Gastrocnemius medialis (tissue), 4 donors: ENCODE measurements at regions not wholly inside any gene's neighbourhood (a gene's known extent, or its start where the extent isn't known, plus 50 kb on each side); places are given as distances from the start of the nearest gene placed in this dataset.

Experiments used
- ATAC-seq, 2 donors: fragments of 150-250 bp; one replicate each; pipeline ENCODE4 v1.9.1; 2016
- DNase-seq, 2 donors: peaks; one replicate each; pipeline ENCODE4 v3.0.0-alpha.2; 2019
- H3K27ac ChIP-seq, 4 donors: fragments of 200-600 bp; sonication (generic); 1 replicate in 1 of 4; 2 replicates in 3 of 4; pipeline ENCODE4 v1.5.1; 2016 to 2018; ENCODE audit warnings: mild to moderate bottlenecking in 2 of 4, moderate library complexity in 1 of 4
- H3K27me3 ChIP-seq, 3 donors: fragments of 200-600 bp; sonication (generic) in 2 of 3; 1 replicate in 1 of 3; 2 replicates in 2 of 3; pipeline versions ENCODE4 v1.5.1 to v1.6.0; 2016 to 2019; ENCODE audit warnings: mild to moderate bottlenecking in 1 of 3, moderate library complexity in 1 of 3
- H3K36me3 ChIP-seq, 2 donors: fragments of 200-600 bp; sonication (generic) in 1 of 2; one replicate each; pipeline ENCODE4 v1.5.1; 2017 to 2018
- H3K4me1 ChIP-seq, 2 donors: fragments of 200-600 bp; sonication (generic) in 1 of 2; one replicate each; pipeline ENCODE4 v1.5.1; 2016 to 2017; ENCODE audit warnings: mild to moderate bottlenecking in 2 of 2
- H3K4me3 ChIP-seq, 4 donors: fragments of 200-600 bp; sonication (generic) in 3 of 4; 1 replicate in 1 of 4; 2 replicates in 3 of 4; pipeline ENCODE4 v1.5.1; 2016 to 2019; ENCODE audit warnings: mild to moderate bottlenecking in 2 of 4
- H3K9me3 ChIP-seq, 3 donors: fragments of 200-600 bp; sonication (generic) in 2 of 3; 1 replicate in 1 of 3; 2 replicates in 2 of 3; pipeline ENCODE4 v1.5.1; 2016 to 2019
- POLR2A ChIP-seq, 2 donors: fragments of 450-650 bp; IDR thresholded peaks; one replicate each; pipeline ENCODE4 v1.6.1; 2017; ENCODE audit warnings: antibody characterized with exemption in 2 of 2, mild to moderate bottlenecking in 2 of 2, moderate library complexity in 2 of 2
- in situ Hi-C, 4 donors: fragments of 200-750 bp; cut with MboI; loops; one replicate each; pipeline versions ENCODE4 v1.15.0 to v1.8.0; 2017; ENCODE audit warnings: low sequenced_read_pairs in 4 of 4
- intact Hi-C: fragments of 100-400 bp; cut with DNase I; formaldehyde crosslinking; loops from one replicate; pipeline ENCODE4 v1.15.1; 2023; ENCODE audit warnings: low total_unique reads
- TF ChIP-seq, protein P1 (sequence below), 5 experiments: fragments of 450-650 bp in 3 of 5; fragments of 200-600 bp in 2 of 5; sonication (generic) in 2 of 5; IDR thresholded peaks in 4 of 5; conservative IDR thresholded peaks in 1 of 5; 1 replicate in 4 of 5; 2 replicates in 1 of 5; pipeline ENCODE4 v1.5.1; 2016 to 2019; ENCODE audit warnings: antibody characterized with exemption in 5 of 5, mild to moderate bottlenecking in 3 of 5, moderate library complexity in 3 of 5

DNA sequence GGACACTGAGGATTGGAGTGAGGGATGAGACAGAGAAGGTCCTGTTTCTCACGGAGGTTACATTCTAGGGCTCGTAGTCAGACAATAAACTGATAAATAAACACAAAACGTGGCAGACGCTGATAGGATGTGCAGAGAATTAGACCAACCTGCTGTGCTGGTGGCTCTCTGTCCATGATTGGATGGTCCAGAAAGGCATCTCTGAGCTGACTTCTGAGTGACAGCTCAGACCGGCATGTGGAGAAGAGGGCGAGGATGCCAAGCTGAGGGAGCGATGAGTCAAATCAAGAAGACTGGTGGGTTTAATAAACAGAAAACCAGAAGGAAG is 132.3 kb upstream of the TAF11L2 start:
- intact Hi-C loops, result no loop called here

DNA sequence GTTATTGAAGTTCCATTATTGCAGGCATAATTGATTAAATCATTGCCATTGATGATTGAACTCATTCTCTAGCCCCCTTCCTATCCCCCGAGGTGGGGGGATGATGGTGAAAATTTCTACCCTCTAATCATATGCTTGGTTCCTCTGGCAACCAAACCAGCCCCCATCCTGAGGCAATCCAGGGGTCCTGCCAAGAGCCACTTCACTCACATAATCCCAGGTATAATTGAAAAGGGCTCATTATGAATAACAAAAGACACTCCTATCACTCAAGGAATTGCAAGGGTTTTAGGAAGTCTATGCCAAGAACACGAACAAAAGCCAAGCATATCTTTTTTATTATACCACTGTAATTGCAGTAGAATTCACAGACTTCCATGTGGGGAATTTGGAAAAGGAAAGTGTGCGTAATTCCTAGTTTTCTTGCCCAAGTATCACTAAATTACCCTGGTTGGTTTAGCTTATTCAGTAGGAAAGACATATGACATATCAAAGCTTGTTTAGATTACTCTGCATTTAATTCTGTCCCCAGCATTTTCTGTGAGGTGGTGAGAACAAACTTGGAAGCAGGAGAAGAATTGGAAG is 130.7 kb upstream of the TAF11L2 start:
- intact Hi-C loops (no loop called here), in situ Hi-C loops (no loop called here)
- H3K4me1 ChIP-seq, result no peaks in the 10 kb centered on the region

More for the DNA sequence above, 132.3 kb upstream of the TAF11L2 start:
- TF ChIP-seq POLR2A (IDR thresholded peaks at IDR 0.05), result no peak
- TF ChIP-seq, protein P1, sequence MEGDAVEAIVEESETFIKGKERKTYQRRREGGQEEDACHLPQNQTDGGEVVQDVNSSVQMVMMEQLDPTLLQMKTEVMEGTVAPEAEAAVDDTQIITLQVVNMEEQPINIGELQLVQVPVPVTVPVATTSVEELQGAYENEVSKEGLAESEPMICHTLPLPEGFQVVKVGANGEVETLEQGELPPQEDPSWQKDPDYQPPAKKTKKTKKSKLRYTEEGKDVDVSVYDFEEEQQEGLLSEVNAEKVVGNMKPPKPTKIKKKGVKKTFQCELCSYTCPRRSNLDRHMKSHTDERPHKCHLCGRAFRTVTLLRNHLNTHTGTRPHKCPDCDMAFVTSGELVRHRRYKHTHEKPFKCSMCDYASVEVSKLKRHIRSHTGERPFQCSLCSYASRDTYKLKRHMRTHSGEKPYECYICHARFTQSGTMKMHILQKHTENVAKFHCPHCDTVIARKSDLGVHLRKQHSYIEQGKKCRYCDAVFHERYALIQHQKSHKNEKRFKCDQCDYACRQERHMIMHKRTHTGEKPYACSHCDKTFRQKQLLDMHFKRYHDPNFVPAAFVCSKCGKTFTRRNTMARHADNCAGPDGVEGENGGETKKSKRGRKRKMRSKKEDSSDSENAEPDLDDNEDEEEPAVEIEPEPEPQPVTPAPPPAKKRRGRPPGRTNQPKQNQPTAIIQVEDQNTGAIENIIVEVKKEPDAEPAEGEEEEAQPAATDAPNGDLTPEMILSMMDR (IDR thresholded peaks at IDR 0.05 in 4 of 5, conservative IDR thresholded peaks at IDR 0.05 in 1 of 5), result no peak
- ATAC-seq (no peak), DNase-seq (no peak)
- no peak overlapping the region for H3K4me3 ChIP-seq
- H3K4me1 ChIP-seq, result no peaks in the 10 kb centered on the region
- no peaks in the 10 kb centered on the region for H3K27me3 ChIP-seq
- no peaks in the 10 kb centered on the region for H3K36me3 ChIP-seq
- in situ Hi-C loops, result no loop called here
- H3K27ac ChIP-seq, result no peak overlapping the region
- no peaks in the 10 kb centered on the region for H3K9me3 ChIP-seq

DNA sequence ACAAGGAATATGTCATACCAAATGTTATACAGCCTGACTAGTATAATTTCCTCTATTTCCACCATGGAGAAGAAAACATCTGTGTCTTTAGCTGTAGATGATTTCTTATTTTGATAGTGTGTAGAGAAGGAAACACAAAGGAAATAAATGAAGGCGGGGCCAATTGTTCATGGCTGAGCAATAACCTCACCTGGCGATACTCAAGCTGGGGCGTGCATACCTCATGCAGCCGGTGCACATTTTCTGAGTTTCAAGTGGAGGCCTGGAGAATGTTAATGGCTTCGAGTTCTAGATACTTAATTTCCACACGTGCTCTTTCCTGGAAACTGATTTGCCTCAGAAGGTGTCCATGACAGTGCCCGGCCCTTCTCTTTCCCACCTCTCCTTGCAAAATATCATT is 127.4 kb upstream of the TAF11L2 start:
- DNase-seq (no peak), ATAC-seq (no peak)
- intact Hi-C loops (no loop called here), in situ Hi-C loops (no loop called here)
- TF ChIP-seq, protein P1 (IDR thresholded peaks at IDR 0.05 in 4 of 5, conservative IDR thresholded peaks at IDR 0.05 in 1 of 5), result no peak
- TF ChIP-seq POLR2A (IDR thresholded peaks at IDR 0.05), result no peak
- Histone ChIP-seq H3K4me3 (no peak overlapping the region), H3K27me3 (no peaks in the 10 kb centered on the region), H3K27ac (no peak overlapping the region), H3K9me3 (no peaks in the 10 kb centered on the region), H3K4me1 (no peaks in the 10 kb centered on the region), H3K36me3 (no peaks in the 10 kb centered on the region)

More for the DNA sequence above, 130.7 kb upstream of the TAF11L2 start:
- H3K27me3 ChIP-seq, result no peaks in the 10 kb centered on the region
- ATAC-seq (no peak), DNase-seq (no peak)
- H3K9me3 ChIP-seq, result no peaks in the 10 kb centered on the region
- H3K36me3 ChIP-seq, result no peaks in the 10 kb centered on the region
- H3K27ac ChIP-seq, result no peak overlapping the region
- H3K4me3 ChIP-seq, result no peak overlapping the region
- TF ChIP-seq, protein P1 (IDR thresholded peaks at IDR 0.05 in 4 of 5, conservative IDR thresholded peaks at IDR 0.05 in 1 of 5), result no peak
- no peak for TF ChIP-seq POLR2A (IDR thresholded peaks at IDR 0.05)

DNA sequence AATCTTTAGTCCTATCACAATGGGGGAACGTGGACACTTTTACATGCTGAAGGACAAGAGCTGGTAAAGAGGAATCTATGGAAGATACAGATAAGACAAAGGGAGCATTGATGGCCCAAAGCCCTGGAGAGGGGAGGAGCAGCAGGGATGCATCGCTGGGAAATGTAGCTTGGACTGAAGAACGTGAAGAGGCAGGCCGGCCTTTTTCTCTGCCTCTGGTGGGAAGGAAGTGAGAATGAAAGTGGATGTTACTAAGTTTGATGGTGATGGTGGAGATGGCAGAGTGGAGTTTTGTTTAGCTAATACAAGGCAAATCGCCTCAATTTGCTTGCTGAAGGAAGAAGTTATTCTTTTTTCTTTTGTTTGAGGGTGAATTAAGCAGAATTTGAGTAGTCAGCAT is 124.6 kb upstream of the TAF11L2 start:
- DNase-seq, result no peak
- ATAC-seq, result no peak
- H3K27me3 ChIP-seq, result no peaks in the 10 kb centered on the region
- in situ Hi-C loops, result no loop called here
- H3K9me3 ChIP-seq, result no peaks in the 10 kb centered on the region
- intact Hi-C loops, result no loop called here
- H3K4me1 ChIP-seq, result no peaks in the 10 kb centered on the region
- H3K36me3 ChIP-seq, result no peaks in the 10 kb centered on the region
- no peak for TF ChIP-seq POLR2A (IDR thresholded peaks at IDR 0.05)
- TF ChIP-seq, protein P1 (IDR thresholded peaks at IDR 0.05 in 4 of 5, conservative IDR thresholded peaks at IDR 0.05 in 1 of 5), result no peak
- no peak overlapping the region for H3K4me3 ChIP-seq
- H3K27ac ChIP-seq, result no peak overlapping the region
